ENCODE measurements at regions not wholly inside any gene's neighbourhood (a gene's known extent, or its start where the extent isn't known, plus 50 kb on each side); places are given as distances from the start of the nearest gene placed in this dataset.

DNA sequence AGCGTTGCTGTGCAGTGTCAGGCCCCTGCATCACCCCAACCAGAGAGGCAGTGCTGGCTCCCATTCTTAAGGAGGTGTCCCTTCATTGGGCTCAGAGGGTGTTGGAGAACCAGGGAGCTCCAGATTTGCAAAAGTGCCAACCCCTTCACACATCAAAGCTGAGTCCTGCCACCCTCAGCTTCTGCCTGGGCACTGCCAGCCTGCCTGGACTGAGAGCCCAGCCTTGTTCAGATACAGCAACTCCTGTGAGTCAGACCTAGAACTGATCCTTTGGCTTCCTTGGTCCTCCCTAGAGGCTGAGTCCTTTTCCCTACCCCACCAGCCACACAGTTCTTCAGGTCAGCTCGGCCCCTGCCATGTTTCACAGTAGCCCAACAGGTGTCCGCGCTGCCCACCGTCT lies 424.9 kb upstream of the MYT1L start:
- no peak for TF ChIP-seq EZH2 (IDR thresholded peaks at IDR 0.05; ENCODE audit: borderline replicate concordance, control insufficient read depth, low read depth, low read length)
- TF ChIP-seq, protein P1, sequence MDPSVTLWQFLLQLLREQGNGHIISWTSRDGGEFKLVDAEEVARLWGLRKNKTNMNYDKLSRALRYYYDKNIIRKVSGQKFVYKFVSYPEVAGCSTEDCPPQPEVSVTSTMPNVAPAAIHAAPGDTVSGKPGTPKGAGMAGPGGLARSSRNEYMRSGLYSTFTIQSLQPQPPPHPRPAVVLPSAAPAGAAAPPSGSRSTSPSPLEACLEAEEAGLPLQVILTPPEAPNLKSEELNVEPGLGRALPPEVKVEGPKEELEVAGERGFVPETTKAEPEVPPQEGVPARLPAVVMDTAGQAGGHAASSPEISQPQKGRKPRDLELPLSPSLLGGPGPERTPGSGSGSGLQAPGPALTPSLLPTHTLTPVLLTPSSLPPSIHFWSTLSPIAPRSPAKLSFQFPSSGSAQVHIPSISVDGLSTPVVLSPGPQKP (IDR thresholded peaks at IDR 0.05; ENCODE audit: low read depth, low read length), result no peak
- no peak for TF ChIP-seq HCFC1 (IDR thresholded peaks at IDR 0.05; ENCODE audit: low read length)
- TF ChIP-seq, protein P2, sequence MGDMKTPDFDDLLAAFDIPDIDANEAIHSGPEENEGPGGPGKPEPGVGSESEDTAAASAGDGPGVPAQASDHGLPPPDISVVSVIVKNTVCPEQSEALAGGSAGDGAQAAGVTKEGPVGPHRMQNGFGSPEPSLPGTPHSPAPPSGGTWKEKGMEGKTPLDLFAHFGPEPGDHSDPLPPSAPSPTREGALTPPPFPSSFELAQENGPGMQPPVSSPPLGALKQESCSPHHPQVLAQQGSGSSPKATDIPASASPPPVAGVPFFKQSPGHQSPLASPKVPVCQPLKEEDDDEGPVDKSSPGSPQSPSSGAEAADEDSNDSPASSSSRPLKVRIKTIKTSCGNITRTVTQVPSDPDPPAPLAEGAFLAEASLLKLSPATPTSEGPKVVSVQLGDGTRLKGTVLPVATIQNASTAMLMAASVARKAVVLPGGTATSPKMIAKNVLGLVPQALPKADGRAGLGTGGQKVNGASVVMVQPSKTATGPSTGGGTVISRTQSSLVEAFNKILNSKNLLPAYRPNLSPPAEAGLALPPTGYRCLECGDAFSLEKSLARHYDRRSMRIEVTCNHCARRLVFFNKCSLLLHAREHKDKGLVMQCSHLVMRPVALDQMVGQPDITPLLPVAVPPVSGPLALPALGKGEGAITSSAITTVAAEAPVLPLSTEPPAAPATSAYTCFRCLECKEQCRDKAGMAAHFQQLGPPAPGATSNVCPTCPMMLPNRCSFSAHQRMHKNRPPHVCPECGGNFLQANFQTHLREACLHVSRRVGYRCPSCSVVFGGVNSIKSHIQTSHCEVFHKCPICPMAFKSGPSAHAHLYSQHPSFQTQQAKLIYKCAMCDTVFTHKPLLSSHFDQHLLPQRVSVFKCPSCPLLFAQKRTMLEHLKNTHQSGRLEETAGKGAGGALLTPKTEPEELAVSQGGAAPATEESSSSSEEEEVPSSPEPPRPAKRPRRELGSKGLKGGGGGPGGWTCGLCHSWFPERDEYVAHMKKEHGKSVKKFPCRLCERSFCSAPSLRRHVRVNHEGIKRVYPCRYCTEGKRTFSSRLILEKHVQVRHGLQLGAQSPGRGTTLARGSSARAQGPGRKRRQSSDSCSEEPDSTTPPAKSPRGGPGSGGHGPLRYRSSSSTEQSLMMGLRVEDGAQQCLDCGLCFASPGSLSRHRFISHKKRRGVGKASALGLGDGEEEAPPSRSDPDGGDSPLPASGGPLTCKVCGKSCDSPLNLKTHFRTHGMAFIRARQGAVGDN (IDR thresholded peaks at IDR 0.05), result no peak
- TF ChIP-seq, protein P3, sequence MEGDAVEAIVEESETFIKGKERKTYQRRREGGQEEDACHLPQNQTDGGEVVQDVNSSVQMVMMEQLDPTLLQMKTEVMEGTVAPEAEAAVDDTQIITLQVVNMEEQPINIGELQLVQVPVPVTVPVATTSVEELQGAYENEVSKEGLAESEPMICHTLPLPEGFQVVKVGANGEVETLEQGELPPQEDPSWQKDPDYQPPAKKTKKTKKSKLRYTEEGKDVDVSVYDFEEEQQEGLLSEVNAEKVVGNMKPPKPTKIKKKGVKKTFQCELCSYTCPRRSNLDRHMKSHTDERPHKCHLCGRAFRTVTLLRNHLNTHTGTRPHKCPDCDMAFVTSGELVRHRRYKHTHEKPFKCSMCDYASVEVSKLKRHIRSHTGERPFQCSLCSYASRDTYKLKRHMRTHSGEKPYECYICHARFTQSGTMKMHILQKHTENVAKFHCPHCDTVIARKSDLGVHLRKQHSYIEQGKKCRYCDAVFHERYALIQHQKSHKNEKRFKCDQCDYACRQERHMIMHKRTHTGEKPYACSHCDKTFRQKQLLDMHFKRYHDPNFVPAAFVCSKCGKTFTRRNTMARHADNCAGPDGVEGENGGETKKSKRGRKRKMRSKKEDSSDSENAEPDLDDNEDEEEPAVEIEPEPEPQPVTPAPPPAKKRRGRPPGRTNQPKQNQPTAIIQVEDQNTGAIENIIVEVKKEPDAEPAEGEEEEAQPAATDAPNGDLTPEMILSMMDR (IDR thresholded peaks at IDR 0.05 in 2 of 3, conservative IDR thresholded peaks at IDR 0.05 in 1 of 3; ENCODE audit: control insufficient read depth in 2 of 3, extremely low read depth in 1 of 3, insufficient read depth in 1 of 3, low read depth in 3 of 3, low read length in 3 of 3), result no peak
- TF ChIP-seq CREB1 (IDR thresholded peaks at IDR 0.05; ENCODE audit: low read depth), result no peak
- TF ChIP-seq ETV6 (conservative IDR thresholded peaks at IDR 0.05 in 1 of 2, IDR thresholded peaks at IDR 0.05 in 1 of 2; ENCODE audit: borderline replicate concordance in 1 of 2, low read depth in 1 of 2), result no peak
- no peak for TF ChIP-seq CEBPB (IDR thresholded peaks at IDR 0.05; ENCODE audit: borderline replicate concordance in 1 of 2, low read depth in 2 of 2, low read length in 2 of 2)
- TF ChIP-seq NR2C1 (IDR thresholded peaks at IDR 0.05), result no peak

Data from GM12878 (cell line).